Activated CD4-positive, alpha-beta T cell treated with anti-CD3 and anti-CD28 coated beads, Interleukin-2, amount 50 U/mL, for 4 hours (primary cell): ENCODE measurements at regions not wholly inside any gene's neighbourhood (a gene's known extent, or its start where the extent isn't known, plus 50 kb on each side); places are given as distances from the start of the nearest gene placed in this dataset.

Source experiments
- DNase-seq, 2 experiments: peaks; one replicate each; pipeline ENCODE4 v3.0.0-alpha.2; 2020

- no peak for DNase-seq
Measured at GRCh38 chr6:169044381-169045230, 209.0 kb downstream of the THBS2 start.

- DNase-seq = no peak
Measured at GRCh38 chr6:169042061-169042460, 211.6 kb downstream of the THBS2 start.

- DNase-seq = no peak
Measured at GRCh38 chr6:169041078-169041477, 212.6 kb downstream of the THBS2 start.

DNA sequence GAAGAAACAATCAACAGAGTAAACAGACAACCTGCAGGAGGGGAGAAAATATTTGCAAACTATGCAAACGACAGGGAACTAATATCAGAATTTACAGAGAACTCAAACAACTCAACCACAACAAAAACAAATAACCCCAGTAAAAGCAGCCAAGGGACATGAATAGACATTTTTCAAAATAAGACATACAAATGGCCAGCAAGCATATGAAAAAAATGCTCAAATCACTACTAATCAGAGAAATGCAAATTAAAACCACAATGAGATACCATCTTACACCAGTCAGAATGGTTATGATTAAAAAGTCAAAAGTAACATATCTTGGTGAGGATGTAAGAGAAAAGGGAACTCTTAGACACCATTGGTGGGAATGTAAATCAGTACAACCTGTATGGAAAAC, 215.0 kb downstream of the THBS2 start:
- DNase-seq = no peak

DNA sequence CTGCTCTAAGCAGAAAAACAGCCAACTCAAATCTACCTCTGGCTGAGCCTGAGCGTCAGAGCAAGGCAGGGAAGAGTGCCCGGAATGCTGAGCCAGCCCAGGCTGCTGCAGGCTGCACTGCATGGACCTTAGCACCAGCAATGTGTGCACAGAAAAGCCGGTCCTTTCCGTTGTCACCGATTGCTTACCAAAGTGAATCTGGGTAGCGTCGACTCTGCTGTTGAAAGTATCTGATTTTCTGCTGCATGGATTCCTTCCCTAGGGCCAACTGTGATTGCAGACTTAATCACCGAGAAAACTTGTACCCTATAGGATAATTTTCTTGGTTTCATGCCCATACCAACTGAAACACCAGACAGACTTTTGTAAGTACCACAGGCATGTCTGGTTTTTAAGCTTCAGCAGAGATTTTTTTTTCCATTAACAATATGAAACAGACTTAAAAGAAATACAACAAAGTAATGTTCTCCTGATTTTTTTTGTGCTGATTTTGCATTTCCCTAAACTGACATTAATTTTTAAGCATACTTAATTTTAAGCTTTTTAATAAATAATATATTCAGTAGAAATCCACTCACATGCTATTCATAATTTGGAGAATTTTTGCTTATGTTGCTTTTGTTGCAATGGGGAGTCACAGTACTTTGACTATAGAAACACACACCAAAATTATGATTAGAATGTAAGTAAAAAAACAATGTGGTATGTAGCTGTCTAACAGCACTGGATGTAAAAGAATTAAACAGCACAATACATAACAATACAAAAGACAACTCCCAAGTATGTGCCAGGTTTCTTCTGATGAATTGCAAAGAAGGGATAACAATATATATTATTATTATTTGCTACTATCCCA, 218.0 kb downstream of the THBS2 start:
- no peak for DNase-seq

DNA sequence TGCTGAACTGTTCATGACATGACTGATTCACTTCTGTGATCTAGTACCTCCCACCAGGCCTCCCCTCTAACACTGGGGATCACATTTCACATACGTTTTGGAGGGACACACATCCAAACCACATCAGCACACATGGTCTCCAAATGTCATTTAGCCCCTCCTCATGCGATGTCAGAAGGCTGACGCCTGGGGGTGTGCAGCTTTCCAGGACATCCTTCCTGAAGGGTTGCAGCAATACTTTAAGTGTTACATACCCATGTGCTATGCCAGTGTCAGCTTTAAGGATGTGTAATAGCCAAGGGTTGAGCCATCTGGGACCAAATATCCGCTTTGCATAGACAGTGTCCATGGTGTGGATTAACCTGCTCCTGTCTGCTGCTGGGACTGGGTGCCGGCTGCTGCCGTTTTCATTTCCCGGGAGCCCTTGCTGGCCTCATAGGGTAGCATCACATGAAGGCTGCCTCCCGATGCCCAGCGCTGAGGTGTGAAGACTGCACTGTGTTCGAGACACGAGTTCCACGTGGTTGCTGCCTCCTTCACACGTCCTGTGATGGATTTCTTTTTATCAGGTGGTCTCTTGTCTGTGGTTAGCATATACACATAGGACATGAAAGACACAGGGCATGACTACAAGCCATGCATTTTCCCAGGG, 219.0 kb downstream of the THBS2 start:
- DNase-seq = no peak

GRCh38 chr6:169029861-169030260, 223.8 kb downstream of the THBS2 start:
- no peak for DNase-seq

- DNase-seq = no peak
Measured at GRCh38 chr6:169028343-169028742, 225.3 kb downstream of the THBS2 start.

GRCh38 chr6:169026175-169026574, 227.5 kb downstream of the THBS2 start:
- no peak for DNase-seq

DNA sequence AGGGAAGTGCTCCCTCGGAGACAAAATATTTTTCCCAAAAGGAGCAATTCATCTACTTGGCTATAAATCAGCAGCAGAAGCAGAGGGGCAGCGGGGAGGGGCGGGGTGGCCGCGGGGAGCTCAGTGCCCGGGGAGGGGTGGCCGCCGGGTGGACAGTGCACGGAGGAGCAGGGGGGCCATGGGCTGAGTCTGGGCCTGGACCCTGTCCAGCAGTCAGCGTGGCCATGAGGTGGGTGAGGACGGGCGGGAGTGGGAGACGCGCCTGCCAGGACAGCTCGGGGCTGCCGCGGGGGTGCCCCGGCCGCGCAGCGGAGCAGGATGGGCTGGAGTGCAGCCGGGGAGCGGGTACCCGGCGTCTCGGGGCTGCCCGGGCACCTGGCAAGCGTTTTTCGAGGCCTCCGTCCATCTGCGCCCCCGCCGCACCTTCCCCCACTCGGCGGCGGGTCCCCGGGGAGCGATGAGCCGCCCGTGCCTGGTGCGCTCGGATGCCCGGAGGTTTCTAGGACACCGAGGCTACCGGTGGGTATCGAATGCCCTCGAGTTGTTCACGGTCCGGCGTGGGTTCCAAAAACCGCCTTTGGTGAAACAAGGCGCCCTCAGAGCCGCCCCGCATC, 229.5 kb downstream of the THBS2 start:
- DNase-seq = no peak

DNA sequence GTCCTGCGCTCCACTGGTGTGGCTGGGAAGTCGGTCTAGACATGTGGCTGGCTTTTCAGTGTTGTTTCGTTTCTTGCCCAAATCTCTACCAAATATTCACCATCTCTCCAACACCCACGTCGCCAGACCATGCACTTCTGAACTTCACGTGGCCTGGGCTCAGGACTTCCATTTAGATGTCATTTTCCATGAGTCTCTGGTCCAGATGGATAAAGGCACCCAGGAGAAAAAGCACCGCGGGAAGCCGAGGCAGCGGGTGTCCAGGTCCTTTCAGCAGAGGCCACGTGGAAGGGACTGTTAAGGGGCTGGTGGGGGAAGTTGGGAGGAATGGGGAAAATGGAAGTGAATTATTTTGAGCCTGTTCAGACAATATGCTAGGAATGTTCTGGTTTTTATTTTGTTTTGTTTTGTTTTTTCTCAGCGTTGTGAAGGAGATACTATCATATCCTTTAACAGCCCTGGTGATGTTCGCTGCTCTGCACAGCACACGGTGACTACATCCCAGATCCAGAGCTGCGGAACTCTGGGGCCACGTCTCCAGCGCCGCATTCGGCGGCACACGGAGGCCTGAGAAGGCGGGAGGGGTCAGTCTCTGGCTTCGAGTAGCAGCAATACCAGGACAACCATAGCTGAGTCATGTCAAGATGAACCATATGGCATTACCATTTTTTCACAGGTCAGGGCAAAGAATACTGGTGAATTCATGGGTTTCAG, 230.3 kb downstream of the THBS2 start:
- DNase-seq = no peak

DNA sequence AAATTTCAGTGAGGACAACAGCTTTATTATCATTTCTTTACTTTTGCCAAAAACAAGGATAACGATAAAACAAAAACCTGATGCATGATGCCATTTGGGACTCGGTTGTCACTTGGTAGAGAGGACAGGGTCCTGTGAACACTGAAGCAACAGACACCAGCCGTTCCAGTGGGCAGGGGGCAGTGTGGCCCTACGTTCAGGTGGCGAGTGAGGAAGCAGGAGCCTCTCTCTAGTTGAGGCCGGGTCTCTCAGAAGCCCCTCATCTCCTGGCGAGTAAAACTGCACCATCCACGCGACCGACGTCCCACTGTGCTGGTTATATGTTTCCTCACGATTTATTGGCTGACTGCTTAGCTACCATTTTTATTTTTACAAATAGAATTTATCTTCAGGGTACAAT, 231.6 kb downstream of the THBS2 start:
- no peak for DNase-seq

- no peak for DNase-seq
Measured at GRCh38 chr6:169020821-169021220, 232.8 kb downstream of the THBS2 start.

DNA sequence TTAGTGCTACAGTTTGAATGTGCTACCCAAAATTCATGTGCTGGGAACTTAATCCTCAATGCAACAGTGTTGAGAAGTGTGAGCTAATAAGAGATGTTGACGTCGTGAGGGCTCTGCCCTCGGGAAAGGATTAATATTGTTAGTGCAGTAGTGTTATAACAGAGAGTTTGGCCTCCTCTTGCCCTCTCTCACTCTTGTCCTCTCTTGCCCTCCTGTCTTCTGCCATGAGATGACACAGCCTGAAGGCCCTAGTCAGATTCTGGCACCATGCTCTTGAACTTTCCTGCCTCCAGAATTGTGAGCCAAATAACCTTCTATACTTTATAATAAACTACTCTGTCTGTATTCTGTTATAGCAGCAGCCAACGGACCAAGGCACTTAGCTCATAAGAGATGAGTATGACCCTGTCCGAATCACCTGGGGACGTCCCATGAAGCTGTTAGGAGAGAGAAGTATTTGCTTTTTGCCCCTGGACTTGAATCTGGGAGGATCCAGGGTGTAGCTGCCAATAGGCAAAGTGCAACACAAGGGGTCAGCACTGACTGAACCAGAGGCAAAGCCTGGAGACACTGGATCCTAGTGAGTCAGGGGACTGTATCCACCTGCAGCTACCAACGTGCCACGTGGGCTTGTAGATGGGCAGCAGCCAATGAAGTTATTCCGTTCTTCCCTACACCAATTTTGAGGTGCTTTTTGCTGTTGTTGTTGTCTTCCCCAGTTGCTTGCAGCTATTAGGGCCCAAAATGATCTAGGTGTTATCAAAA, 233.7 kb downstream of the THBS2 start:
- no peak for DNase-seq

DNA sequence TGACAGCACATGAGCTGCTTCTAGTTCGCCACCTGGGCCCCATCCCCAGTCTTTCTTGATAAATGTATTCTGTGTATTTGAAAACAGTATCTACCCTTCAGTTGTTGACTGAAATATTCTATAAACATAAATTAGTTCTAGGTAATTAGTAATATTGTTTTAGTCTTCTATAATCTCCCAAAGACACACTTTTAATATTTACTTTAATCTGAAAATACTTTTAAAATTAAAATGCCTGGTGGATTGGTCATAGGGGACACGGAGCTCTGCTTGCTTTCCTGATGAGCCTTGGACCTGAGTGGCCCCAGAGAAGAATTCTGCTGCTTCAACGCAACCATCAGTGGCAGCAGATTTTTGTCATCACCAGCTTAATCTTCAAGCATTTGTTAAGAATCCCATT, 234.5 kb downstream of the THBS2 start:
- no peak for DNase-seq

DNA sequence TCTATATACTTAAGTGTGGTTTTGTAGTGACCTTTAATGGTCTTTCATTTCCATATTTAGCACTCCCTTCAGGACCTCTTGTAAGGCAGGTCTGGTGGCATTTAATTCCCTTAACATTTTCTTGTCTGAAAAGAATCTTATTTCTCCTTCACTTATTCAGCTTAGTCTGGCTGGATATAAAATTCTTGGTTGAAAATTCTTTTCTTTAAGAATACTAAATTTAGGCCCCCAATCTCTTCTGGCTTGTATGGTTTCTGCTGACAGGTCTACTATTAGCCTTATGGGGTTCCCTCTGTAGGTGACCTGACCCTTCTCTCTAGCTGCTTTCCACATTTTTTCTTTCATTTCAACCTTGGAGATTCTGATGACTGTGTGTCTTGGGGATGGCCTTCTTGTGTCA, 236.9 kb downstream of the THBS2 start:
- DNase-seq = no peak

- DNase-seq = no peak
Measured at GRCh38 chr6:169014211-169015197, 239.1 kb downstream of the THBS2 start.

DNA sequence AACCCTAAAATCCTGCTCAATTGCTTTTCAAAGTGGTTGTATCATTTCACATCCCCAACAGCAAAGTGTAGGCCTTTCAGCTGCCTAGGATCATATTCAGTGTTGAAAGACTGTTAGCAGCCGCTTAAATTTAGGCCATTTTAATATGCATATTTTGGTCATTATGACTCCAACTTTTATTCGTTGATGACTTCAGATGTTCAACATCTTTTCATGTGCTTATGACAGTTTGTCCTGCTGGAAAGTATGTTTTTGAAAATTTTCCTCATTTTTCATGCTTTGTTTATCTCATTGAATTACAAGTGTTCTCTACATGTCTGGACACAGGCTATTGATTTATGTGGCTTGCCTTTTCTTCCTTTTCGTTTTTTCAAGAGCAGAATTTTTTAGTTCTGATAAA, 244.0 kb downstream of the THBS2 start:
- no peak for DNase-seq

GRCh38 chr6:169008641-169009257, 244.9 kb downstream of the THBS2 start:
- no peak for DNase-seq

- DNase-seq = no peak
Measured at GRCh38 chr6:169005166-169005565, 248.5 kb downstream of the THBS2 start.
